ENCODE measurements at regions not wholly inside any gene's neighbourhood (a gene's known extent, or its start where the extent isn't known, plus 50 kb on each side); places are given as distances from the start of the nearest gene placed in this dataset.

DNA sequence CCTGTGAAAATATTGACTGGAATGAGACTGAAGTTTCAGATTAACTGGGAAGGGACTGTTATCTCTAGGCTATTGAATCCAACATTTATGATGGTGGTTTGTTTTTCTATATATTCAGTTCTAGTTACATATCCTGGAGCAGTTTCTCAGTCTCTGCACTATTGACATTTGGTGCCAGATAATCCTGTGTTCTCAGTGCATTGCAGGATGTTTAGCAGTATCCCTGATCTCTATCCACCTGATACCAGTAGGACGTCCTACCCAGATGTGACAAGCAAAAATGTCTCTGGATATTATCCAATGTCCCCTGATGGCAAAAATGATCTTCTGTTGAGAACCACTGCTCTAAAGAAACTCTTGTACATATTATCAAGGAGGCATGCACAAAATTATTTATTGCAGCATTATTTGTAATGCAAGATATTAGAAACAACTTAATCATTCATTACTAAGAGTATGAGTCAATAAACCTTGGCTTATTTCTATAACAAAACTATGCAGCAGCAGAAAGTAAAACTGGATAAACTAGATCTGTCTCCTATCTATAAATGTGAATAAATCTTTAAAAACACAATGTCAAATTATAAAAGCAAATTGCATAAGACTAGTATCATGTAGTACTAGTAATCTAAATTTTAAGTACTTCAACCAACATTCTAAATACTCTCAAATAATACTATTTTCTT lies 369.3 kb upstream of the RND3 start:
- Mint-ChIP-seq H3K4me3 (no peak overlapping the region), H3K4me1 (peaks cover 25% of the 10 kb centered on the region), H3K27me3 (ENCODE audit: low read depth) (no peaks in the 10 kb centered on the region), H3K9me3 (peaks cover 4% of the 10 kb centered on the region), H3K27ac (no peak overlapping the region), H3K36me3 (no peaks in the 10 kb centered on the region)
- no peak for DNase-seq (ENCODE audit: low spot score in 2 of 2, unreplicated experiment in 2 of 2)
- no peak for TF ChIP-seq CTCF (IDR thresholded peaks at IDR 0.05; ENCODE audit: unreplicated experiment)

- Mint-ChIP-seq H3K27ac (peak overlapping the region; percentile 68), H3K36me3 (peaks cover 3% of the 10 kb centered on the region), H3K4me1 (peaks cover 30% of the 10 kb centered on the region), H3K27me3 (ENCODE audit: low read depth) (no peaks in the 10 kb centered on the region), H3K9me3 (peaks cover 16% of the 10 kb centered on the region), H3K4me3 (no peak overlapping the region)
- TF ChIP-seq CTCF (IDR thresholded peaks at IDR 0.05; ENCODE audit: unreplicated experiment), result no peak
- no peak for DNase-seq (ENCODE audit: low spot score in 2 of 2, unreplicated experiment in 2 of 2)
Observed at GRCh38 chr2:150853263-150853662, 365.8 kb upstream of the RND3 start.

- H3K4me3 Mint-ChIP-seq, result no peak overlapping the region
- no peaks in the 10 kb centered on the region for H3K27me3 Mint-ChIP-seq (ENCODE audit: low read depth)
- H3K4me1 Mint-ChIP-seq, result peaks cover 42% of the 10 kb centered on the region
- H3K27ac Mint-ChIP-seq, result no peak overlapping the region
- peaks cover 3% of the 10 kb centered on the region for H3K36me3 Mint-ChIP-seq
- H3K9me3 Mint-ChIP-seq, result peaks cover 16% of the 10 kb centered on the region
- TF ChIP-seq CTCF (IDR thresholded peaks at IDR 0.05; ENCODE audit: unreplicated experiment), result no peak
- no peak for DNase-seq (ENCODE audit: low spot score in 2 of 2, unreplicated experiment in 2 of 2)
Observed at GRCh38 chr2:150850641-150851040, 363.2 kb upstream of the RND3 start.

- Mint-ChIP-seq H3K36me3 (peaks cover 3% of the 10 kb centered on the region), H3K27ac (no peak overlapping the region), H3K4me1 (peaks cover 25% of the 10 kb centered on the region), H3K9me3 (peaks cover 16% of the 10 kb centered on the region), H3K27me3 (ENCODE audit: low read depth) (no peaks in the 10 kb centered on the region), H3K4me3 (no peak overlapping the region)
- DNase-seq (ENCODE audit: low spot score in 2 of 2, unreplicated experiment in 2 of 2), result no peak
- TF ChIP-seq CTCF (IDR thresholded peaks at IDR 0.05; ENCODE audit: unreplicated experiment), result no peak
Observed at GRCh38 chr2:150847578-150847977, 360.1 kb upstream of the RND3 start.

DNA sequence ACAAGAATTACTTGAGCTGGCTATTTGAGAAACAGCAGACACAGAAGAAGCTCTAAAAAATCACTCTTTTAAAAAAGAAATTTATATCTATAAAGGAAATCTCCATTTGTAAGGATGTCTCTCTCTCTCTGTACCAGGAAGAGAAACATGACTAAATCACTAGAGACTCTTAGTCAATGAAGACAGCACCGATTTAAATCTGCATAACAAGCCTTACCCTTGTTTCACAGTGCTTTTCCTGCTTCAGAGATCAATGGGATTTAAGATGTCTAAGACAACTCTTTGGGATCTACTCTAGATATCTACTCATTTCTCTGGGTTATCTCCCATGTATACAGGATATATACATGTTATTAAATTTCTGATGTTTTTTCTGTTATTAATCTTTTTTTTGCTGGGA lies 359.2 kb upstream of the RND3 start:
- Mint-ChIP-seq H3K36me3 (peaks cover 5% of the 10 kb centered on the region), H3K27ac (peak overlapping the region; percentile 64), H3K9me3 (peaks cover 18% of the 10 kb centered on the region), H3K4me3 (no peak overlapping the region), H3K4me1 (peaks cover 25% of the 10 kb centered on the region), H3K27me3 (ENCODE audit: low read depth) (no peaks in the 10 kb centered on the region)
- TF ChIP-seq CTCF (IDR thresholded peaks at IDR 0.05; ENCODE audit: unreplicated experiment), result no peak
- DNase-seq (ENCODE audit: low spot score in 2 of 2, unreplicated experiment in 2 of 2), result no peak

DNA sequence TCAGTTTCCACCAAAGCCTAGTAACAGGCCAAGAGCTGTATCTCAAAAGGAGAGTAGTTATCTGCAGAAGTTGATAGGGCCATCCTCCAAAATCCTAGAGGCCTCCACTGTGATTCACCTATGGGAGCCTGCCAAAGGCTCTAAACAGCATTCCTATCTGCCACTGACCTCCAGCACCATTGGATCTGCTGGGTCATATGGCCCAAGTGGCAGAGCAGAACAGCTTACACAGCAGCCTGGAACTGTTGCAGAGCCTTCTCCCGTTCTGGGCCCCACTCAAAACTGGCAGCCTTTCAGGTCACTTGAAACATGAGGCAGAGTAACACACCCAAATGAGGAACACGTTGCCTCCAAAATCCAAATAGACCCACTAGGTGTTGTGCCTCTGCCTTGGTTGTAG lies 345.2 kb upstream of the RND3 start:
- no peak overlapping the region for H3K27ac Mint-ChIP-seq
- no peaks in the 10 kb centered on the region for H3K36me3 Mint-ChIP-seq
- DNase-seq (ENCODE audit: low spot score in 2 of 2, unreplicated experiment in 2 of 2), result no peak
- no peak overlapping the region for H3K4me3 Mint-ChIP-seq
- peaks cover 36% of the 10 kb centered on the region for H3K9me3 Mint-ChIP-seq
- no peaks in the 10 kb centered on the region for H3K27me3 Mint-ChIP-seq (ENCODE audit: low read depth)
- TF ChIP-seq CTCF (IDR thresholded peaks at IDR 0.05; ENCODE audit: unreplicated experiment), result no peak
- peaks cover 5% of the 10 kb centered on the region for H3K4me1 Mint-ChIP-seq

Data from mesothelial cell of epicardium (in vitro differentiated cells).